Epithelial cell of prostate (primary cell): ENCODE measurements at regions not wholly inside any gene's neighbourhood (a gene's known extent, or its start where the extent isn't known, plus 50 kb on each side); places are given as distances from the start of the nearest gene placed in this dataset.
"Not testable (repeated sequence)": the region's sequence is repeated elsewhere in the genome, so short reads cannot be mapped to it uniquely, and the experiment has no call there.

Experiments
- DNase-seq: peaks from one replicate; pipeline ENCODE4 v3.0.0-alpha.2; 2011; ENCODE audit warnings: low read depth, low spot score
- H3K27ac ChIP-seq: fragments of 450-650 bp; 2 replicates; pipeline ENCODE4 v1.5.1; 2017; ENCODE audit warnings: mild to moderate bottlenecking

DNA sequence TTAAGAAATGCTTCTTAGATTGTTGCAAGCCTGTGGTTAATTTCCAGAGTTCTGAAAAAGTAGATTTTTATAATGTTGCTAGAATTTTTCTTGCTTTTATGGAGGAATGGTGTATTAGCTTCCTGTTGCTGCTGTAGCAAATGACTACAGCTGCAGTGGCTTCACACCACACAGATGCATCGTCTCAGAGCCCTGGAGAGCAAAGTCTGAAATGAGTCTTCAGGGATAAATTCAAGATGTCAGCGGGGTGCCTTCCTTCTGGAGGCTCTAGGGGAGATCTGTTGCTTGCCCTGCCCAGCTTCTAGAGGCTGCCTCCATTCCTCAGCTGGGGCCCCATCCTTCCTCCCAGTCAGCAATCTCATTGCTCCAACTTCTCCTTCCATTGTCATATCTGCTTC lies 187.8 kb downstream of the ZNF516 start:
- H3K27ac ChIP-seq: no peak overlapping the region

DNA sequence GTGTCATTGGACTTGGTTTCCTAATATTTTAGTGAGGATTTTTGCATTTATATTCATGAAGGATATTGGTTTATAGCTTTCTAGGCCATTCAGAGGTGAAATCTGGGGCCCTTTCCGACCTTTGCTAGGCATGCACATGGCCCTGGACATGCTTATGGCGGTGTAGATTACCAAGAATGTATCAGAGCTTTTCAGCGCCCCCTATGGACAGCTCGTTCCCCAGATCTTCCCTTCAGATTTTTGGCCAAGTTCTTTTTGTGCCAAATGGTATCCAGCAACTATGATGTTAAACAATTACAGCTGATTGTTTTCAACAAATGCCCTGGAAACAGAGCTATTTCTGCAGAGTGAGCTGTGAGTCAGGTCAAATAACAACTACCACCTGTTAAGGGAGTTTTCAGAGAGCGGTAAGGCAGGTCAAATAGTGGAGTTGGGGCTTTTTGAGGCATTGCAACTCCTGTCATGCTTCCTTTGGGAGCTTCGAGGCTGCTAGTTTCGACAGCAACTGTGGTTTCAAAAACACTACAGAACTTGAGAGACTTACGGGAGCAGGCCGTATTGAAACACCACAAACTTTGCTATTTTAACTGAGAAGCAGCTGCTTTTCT lies 188.3 kb downstream of the ZNF516 start:
- H3K27ac ChIP-seq: no peak overlapping the region
- DNase-seq: no peak

More for the DNA sequence above, 187.8 kb downstream of the ZNF516 start:
- DNase-seq: no peak

DNA sequence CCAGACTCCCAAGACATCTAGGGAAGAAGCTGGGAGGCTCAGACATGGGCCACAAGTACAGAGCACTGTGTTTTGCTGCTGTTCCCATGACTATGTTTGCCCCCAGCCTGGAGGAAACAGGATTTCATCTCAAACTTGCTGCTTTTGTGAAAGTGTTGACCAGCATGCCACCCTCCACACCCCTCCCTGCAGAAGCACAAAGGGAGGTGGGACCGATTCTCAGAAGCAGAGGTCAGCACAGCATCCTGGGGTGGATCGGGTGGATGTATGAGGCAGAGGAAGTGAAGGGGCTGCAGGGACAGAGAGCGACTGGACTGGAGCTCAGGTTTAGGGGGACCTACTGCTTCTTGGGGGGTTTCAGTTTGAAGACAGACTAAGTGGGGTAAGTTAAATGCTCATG lies 209.2 kb downstream of the ZNF516 start:
- no peak overlapping the region for H3K27ac ChIP-seq
- no peak for DNase-seq

DNA sequence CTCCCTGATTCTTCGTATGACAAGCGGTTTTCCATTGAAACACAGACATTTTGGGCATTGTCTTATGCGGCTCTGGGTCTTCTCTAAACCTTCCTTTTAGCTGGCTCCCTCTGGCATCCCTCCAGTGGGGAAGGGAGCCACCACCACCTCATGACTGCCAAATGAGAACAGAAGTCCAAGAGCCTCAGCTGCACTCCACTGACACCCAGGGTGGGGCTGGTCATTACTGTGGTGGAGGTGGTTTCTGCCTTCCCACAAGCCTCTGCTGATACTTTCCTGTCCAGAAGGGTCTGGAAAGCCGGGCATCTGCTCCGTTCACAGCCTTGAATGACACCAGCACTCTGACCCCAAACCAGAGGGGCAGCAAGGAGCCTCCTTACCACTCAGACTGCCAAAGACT lies 213.5 kb downstream of the ZNF516 start:
- H3K27ac ChIP-seq: no peak overlapping the region
- DNase-seq: no peak

DNA sequence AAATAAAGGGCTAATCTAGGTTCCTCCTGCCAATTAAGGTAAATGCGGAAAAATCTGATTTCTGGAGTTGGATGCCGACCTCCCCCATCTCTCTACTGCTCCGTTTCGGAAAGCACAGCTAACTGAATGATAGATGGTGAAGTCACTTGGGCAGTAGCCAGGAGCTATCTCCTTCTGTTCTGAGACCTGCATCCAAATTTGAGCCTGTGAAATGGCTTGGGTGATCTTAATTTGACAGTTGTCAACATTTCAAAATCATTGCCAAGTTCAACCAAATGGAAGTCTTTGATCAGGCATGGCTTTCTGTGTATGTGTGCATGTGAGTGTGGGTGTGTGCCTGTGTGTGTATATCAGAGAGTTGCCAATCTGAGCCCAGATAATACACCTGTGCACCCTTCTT lies 217.2 kb downstream of the ZNF516 start:
- DNase-seq: no peak
- H3K27ac ChIP-seq: no peak overlapping the region

DNA sequence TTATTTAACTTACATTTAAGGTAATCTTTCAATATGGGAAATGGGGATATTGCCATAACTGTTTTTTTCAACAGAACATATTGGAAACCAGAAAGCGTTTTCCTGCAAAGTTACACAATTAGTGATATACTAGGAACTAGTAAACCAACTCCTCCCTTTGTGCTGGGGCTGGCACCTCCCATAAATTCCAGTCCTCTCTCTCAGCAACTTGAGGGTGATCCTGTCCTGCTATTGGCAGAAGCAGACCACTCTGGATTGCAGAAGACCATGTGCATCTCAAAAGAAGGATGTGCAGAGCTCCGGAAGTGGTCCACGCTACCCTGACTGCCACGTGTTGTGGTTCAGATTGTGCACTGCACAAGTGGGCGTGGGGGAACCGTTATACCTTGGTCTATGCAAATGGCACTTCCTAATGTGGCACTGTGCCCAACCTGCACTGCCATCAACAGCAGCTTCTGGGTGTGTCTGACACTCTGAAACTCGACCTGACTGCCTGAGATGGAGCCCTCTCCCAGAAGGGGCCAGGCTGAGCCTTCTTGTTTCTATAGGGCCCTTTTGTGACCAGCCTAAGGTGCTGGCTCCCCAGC lies 219.2 kb downstream of the ZNF516 start:
- no peak overlapping the region for H3K27ac ChIP-seq
- no peak for DNase-seq

DNA sequence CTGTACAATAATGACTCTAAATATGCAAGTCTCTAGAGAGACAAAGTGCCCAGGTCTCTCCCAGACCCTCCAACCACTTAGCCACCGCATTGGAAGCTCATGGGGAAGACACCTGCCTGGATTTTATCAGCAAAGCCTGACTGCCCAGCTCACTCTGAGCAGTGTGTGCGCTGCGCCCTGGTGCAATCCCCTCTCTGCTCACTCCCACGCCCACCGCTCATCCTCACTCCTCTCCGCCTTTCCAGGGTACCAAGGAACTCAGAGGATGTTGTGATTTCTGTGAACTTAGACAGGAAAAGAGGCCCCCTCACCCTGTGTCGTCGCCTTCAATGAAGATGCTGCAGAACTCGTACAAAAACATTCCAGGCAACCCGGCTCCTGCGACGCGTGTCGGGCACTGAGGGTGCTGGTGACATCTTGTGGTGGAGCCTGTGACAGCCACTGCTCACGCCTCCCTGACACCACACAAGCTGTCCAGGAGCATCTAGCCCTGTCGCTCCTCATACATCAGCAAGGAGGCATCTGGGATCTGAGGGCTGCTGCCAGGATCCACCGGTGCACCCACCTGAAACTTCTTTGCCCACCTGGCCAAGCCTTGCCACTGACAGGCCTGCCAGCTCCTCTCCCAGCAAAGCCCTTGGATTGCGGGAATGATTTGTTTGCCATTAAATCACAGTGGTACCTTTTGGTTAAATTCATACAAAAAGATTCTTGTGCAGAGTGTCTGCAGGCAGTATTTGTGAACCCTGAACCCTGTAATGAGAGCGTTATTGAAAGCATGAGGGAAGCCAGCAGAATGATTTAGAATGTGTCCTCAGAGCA lies 220.4 kb downstream of the ZNF516 start:
- DNase-seq: no peak
- no peak overlapping the region for H3K27ac ChIP-seq

DNA sequence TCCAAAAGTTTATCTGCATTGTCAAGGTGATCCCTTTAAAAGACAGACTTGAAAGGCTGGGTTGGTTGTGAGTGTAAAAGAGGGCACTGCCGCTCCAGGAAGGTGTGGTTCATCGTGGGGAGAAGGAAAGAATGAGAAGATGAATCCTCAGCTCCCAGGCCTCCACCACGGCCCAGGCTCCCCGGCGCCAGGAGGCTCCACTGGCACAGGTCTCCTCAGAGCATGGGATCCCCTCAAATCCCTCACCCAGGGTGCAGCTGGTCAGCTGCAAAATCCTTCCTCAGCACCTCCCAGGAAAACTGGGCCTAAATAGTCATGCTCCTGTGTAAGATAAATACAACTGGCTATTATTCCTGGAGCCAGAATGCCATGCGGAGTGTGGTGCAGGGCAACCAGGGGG lies 221.1 kb downstream of the ZNF516 start:
- no peak for DNase-seq

DNA sequence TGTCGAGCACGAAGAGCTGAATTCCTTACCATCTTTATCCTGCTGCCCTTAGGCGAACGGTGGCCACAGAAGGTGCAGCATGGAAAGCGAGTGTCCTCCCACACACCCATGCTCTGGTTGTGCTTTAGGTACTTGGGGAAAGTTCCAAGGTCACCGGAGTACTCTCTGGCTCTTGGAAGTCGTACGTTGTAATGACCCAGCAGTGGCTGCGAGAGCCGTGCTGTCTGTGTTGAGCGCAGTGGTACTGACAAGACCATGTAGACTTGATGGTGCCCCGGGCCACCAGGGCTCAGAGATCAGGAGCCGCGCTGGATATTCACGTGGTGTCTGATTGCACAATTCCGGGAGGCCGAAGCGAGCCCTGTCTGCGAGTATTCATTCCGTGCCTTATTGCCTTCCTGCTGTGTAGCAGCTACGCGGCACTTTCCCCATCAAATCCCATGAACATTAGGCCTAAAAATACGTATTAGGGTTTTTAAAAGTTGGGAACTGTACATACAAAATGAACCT lies 222.0 kb downstream of the ZNF516 start:
- no peak overlapping the region for H3K27ac ChIP-seq
- DNase-seq: no peak

More for the DNA sequence above, 221.1 kb downstream of the ZNF516 start:
- no peak overlapping the region for H3K27ac ChIP-seq

DNA sequence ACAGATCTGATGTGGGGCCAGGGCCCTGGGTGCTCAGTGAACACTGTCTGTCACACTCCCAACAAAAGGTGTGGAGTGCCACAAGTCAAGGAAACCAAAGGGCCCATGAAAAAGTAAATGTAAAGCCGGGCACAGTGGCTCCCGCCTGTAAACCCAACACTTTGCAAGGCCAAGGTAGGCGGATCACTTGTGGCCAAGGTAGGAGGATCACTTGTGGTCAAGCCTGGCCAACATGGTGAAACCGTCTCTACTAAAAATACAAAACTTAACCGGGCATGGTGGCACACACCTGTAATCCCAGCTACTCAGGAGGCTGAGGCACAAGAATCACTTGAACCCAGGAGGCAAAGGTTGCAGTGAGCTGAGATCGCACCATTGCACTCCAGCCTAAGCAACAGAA lies 227.6 kb downstream of the ZNF516 start:
- H3K27ac ChIP-seq, DNase-seq: not testable (repeated sequence)

DNA sequence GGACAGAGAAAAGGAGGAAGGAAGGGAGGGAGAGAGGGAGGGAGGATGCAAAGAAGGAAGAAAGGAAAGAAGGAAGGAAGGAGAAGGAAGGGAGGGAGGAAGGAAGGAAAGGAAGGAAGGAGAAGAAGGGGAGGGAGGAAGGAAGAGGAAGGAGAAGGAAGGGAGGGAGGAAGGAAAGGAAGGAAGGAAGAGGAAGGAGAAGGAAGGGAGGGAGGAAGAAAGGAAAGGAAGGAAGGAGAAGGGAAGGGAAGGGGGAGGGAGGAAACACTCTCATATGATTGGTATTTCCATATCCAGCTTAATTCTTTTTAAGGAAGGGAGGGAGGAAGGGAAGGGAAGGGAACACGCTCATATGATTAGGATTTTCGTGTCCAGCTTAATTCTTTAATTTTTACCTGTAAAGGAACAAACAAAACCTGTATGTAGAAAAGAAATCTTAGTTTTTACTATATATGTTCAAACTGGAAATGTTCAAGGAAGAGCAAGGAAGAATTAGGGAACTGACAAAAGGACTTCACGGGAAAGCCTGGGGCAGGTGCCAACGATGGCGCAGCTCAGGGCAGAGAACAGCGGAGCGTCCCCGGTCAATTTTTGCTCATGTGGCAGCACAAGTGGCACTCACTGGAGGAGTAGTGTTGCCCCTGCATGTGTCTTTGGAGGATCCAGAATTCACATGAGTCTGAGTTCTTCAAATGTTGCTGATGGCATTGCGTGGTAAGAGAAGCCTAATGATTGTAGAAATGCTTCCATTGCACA lies 228.6 kb downstream of the ZNF516 start:
- no peak for DNase-seq
- H3K27ac ChIP-seq: no peak overlapping the region

DNA sequence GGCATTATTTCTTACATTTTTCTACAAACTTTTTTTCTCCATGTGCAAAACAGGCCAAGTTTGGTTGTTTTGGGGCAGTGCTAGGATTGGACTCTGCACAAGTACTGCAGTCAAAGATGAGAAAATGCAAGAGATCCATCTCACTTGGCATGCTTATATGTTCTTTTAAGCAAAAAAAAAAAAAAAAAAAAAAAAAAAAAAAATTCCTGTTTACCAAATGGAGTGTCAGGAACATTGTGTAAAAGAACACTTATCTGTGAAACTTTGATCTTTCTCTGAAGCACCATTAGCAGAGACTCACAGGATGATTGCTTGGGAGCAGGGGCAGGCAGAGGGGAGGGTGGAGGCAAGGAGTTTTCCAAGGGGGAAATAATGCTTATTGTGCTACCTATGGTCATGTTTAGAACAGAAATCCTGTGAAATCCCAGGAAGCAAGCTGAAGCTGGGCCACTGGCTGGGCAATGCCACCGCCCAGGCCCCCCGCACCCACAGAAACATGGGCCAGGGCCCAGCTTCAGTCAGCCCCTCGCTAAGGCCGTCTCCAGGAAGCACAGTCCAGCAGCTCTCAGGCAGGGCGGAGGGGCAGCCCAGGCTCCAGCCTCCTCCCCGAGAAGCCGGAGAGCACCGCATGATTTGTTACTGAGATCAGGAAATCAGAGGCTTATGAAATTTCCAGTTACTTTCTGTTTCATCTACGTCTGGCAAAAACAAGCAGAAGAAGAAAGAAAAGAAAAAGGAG lies 229.4 kb downstream of the ZNF516 start:
- no peak for DNase-seq
- no peak overlapping the region for H3K27ac ChIP-seq

DNA sequence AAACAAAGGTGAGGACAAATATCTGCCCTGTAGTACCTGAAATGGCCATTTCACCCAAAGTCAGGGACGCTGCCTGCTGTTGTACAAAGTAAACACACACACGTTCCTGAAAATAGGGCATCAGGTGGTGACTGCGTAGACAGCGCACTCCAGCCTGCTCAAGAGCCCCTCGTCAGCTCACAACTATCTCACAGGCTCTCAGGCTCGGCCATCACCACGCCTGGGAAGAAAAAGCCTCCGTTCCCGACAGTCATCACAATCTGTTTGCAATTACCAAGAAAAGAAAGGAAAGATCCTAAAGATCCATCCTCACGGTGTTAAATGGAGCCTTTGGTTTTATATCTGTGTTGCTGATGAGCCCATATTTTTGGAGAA lies 230.2 kb downstream of the ZNF516 start:
- no peak for DNase-seq
- no peak overlapping the region for H3K27ac ChIP-seq

DNA sequence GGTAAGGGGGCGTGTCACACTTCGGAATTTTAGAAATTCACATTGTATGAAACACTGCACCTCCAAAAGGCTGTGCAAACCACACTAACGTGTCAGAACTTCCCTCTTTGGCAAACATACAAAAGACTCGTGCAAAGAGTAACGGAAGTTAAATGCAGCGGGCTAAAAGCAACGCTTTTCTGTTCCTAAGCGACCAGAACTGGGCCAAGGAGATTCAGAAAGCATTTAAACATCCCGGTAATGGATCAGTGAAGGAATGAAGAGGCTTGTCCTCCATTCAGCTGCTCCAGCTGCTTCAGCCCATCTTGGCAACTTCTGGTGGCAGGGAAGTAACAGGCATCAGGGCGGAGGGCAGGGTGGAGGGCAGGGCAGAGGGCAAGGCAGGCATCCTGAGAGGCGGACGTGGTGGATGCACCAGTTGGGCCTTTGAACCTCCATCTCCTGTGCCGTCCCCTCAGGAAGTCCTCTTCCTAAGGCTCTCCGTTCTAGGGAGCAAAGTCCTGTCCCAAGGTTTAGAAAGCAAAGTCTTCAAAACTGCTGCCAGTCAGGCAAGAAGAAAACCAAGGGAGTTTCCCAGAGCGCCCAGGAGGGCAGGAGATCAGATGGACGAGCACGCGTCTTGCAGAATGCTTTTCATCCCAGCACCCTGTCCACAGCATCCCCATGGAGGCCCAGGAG lies 230.7 kb downstream of the ZNF516 start:
- DNase-seq: peak; percentile 31
- H3K27ac ChIP-seq: no peak overlapping the region

DNA sequence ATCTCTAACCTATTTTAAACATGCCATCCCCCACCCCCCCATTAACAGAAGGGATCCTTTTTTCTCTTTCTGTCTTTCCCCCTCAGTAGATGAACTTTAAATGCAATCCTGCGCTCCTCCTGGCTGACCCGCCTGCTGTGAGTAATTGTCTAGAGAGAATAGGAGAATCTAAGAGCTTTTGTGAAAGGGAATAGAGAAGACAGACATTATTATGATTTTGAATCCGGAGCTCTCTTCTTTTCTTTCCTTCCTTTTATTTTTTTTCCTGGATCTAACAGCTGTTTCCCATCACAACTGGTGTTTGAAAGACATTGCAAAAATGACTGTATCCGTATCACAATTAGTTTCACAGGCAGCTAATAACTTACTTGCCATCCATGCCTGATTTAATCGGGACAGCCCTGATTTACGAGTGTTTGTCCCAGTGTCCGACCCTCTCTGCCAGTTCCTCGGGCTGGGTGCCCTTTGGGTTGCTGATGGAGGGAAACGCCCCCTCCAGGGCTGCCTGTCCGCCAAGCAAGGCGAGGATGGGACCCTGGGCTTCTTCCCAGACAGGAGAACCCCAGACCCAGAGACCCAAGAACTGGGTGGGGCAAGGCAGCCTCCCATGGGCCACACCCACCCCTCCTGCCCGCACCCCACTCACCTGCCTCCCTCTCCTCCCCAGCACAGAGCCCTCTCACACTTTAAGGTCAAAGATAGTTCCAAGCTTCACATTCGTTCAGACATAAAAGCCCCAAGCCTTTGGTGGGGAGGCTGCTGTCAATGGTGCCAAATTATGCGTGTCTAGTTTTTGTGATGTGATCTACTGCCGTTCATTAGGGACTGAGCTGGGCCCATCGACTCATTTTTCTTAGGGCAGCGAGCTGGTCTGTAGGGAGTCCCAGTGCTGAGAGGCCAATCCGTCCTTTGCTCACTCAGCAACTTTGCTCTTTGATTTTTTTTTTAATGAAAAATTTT lies 231.7 kb downstream of the ZNF516 start:
- DNase-seq: no peak
- H3K27ac ChIP-seq: no peak overlapping the region

DNA sequence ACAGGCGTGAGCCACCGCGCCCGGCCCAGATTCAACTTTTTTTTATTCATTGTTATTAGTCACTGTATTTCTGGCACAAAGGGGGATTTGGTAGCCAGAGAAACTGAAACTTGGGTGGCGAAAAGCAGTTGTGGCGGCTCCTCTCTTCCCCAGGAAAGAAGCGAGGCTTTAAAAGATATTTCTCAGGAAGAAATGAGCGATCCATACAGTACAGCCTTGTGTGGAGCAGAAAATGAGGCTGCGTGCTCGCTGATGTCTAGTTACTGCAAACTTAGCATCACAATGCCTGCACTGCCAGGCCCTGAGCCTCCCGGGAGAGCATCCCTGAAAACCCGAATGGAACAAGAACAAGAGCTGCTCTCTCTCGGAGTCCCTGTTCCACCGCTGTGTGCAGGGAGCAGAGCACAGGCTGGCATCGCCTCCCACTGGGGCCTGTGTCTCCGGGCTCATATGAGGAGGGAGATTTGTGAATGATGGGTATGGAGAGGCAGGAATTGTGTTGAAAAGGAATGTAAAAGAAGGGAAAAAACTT lies 234.0 kb downstream of the ZNF516 start:
- H3K27ac ChIP-seq: no peak overlapping the region
- DNase-seq: no peak

DNA sequence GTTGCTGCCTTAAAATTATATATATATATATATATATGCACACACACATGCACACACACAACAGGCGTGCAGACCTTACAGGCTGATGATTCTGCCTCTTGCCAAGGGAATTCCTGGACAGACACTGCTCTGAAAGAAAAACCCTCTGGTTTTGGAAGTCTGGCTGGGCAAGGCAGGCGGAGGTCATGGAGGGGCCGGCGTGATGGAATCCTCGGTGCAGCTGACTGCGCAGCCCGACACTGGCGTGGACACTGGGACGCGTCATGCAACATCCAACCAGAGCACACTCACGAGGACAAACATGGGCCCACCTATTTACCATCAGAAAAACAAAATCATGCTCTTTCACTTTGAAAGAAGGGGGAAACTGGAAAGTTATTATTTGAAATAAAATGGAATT lies 235.3 kb downstream of the ZNF516 start:
- DNase-seq: no peak
- H3K27ac ChIP-seq: no peak overlapping the region

DNA sequence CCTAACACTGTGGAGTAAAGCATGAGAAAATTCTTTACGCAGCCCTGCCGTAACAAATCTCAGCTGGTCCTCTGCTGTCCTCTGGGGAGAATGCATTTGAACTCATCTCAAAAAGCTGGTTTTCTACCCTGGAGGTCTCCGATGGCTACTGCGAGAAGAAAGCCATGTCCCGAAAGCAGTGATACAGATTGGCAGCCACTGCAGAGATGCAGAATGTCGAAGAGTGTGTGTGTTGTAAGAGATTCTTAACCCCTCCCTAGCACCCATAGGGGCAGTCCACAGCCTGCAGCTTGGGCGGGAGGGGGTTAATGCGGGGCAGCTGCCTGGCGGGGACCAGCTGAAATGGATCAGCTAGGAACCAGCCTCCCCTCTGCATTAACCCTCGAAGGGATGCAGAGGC lies 235.9 kb downstream of the ZNF516 start:
- no peak for DNase-seq
- no peak overlapping the region for H3K27ac ChIP-seq
